ENCODE measurements at regions not wholly inside any gene's neighbourhood (a gene's known extent, or its start where the extent isn't known, plus 50 kb on each side); places are given as distances from the start of the nearest gene placed in this dataset.

GRCh38 chr5:167530548-167530947 is 760.9 kb upstream of the WWC1 start:
- H3K9ac ChIP-seq (ENCODE audit: insufficient read depth, low read depth, low read length) = no peak overlapping the region
- 41% methylated on average over 13 of the region's 13 CpGs for WGBS (ENCODE audit: low lambda C conversion rate)
- ChIA-PET CTCF (ENCODE audit: low intra/inter-chr PET ratio, low total read pairs) (no interaction called here), POLR2A (no interaction called here)
- intact Hi-C loops (cut with micrococcal nuclease; ENCODE audit: unreplicated experiment) (no loop called here), in situ Hi-C loops (cut with HindIII; ENCODE audit: extremely low pct_ligation_motif_present, low pct_unique_long_range_greater_than_20kb) (no loop called here)
- H3K27me3 ChIP-seq (ENCODE audit: control insufficient read depth in 1 of 2, insufficient read depth in 2 of 2, low read length in 2 of 2) = no peaks in the 10 kb centered on the region; a peak in 1 of 5 replicates
- TF ChIP-seq KMT2B (CRISPR knock-in tag; IDR thresholded peaks at IDR 0.05) = no peak
- TF ChIP-seq ZNF790 (CRISPR knock-in tag; IDR thresholded peaks at IDR 0.05; ENCODE audit: borderline replicate concordance) = no peak
- no peak for TF ChIP-seq ZSCAN31 (CRISPR knock-in tag; IDR thresholded peaks at IDR 0.05; ENCODE audit: low read depth)
- no peak for TF ChIP-seq KDM1A (CRISPR knock-in tag; IDR thresholded peaks at IDR 0.05)
- no peak for TF ChIP-seq KLF11 (CRISPR knock-in tag; IDR thresholded peaks at IDR 0.05)
- TF ChIP-seq MEIS2 (CRISPR knock-in tag; IDR thresholded peaks at IDR 0.05) = no peak
- TF ChIP-seq ZZZ3 (CRISPR knock-in tag; IDR thresholded peaks at IDR 0.05; ENCODE audit: borderline replicate concordance) = no peak
- TF ChIP-seq ZNF569 (CRISPR knock-in tag; IDR thresholded peaks at IDR 0.05; ENCODE audit: borderline replicate concordance) = no peak
- TF ChIP-seq ZSCAN30 (CRISPR knock-in tag; IDR thresholded peaks at IDR 0.05) = no peak
- TF ChIP-seq ZNF367 (CRISPR knock-in tag; IDR thresholded peaks at IDR 0.05; ENCODE audit: borderline replicate concordance) = no peak
- no peak for TF ChIP-seq ZFP1 (CRISPR knock-in tag; IDR thresholded peaks at IDR 0.05)
- TF ChIP-seq, protein P1, sequence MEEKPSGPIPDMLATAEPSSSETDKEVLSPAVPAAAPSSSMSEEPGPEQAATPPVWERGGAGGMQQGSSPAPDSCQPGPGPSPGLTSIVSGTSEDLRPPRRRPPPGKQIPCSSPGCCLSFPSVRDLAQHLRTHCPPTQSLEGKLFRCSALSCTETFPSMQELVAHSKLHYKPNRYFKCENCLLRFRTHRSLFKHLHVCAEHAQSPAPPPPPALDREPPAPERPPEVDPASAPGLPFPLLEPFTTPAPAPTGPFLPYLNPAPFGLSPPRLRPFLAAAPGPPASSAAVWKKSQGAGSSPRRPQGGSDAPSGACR (CRISPR knock-in tag; IDR thresholded peaks at IDR 0.05) = no peak
- H3K36me3 ChIP-seq (replicated peaks in 1 of 2; ENCODE audit: control insufficient read depth in 1 of 2, insufficient read depth in 2 of 2, low read length in 2 of 2) = no peaks in the 10 kb centered on the region
- H3K27ac ChIP-seq (ENCODE audit: extremely low read length, insufficient read depth, low read length) = no peak overlapping the region
- H3K4me3 ChIP-seq (replicated peaks in 1 of 3; ENCODE audit: insufficient read depth in 1 of 3, low read depth in 2 of 3, low read length in 3 of 3) = no peak overlapping the region
- DNase-seq (ENCODE audit: low spot score) = no peak
- no peak overlapping the region for H3K4me2 ChIP-seq (ENCODE audit: low read depth, low read length)
- no peaks in the 10 kb centered on the region for H4K20me1 ChIP-seq (ENCODE audit: insufficient read depth, low read length)
- BruUV-seq (replicated peaks) = no TSS peak
- H3K79me2 ChIP-seq (ENCODE audit: insufficient read depth, low read length) = no peaks in the 10 kb centered on the region
- no peaks in the 10 kb centered on the region for H3K4me1 ChIP-seq (ENCODE audit: insufficient read depth, low read length)
- no peak for ATAC-seq
- no peak for FAIRE-seq
- H2AFZ ChIP-seq (ENCODE audit: low read length) = no peak overlapping the region
- no peaks in the 10 kb centered on the region for H3K9me3 ChIP-seq (ENCODE audit: low read length)
